ENCODE measurements at regions not wholly inside any gene's neighbourhood (a gene's known extent, or its start where the extent isn't known, plus 50 kb on each side); places are given as distances from the start of the nearest gene placed in this dataset.

DNA sequence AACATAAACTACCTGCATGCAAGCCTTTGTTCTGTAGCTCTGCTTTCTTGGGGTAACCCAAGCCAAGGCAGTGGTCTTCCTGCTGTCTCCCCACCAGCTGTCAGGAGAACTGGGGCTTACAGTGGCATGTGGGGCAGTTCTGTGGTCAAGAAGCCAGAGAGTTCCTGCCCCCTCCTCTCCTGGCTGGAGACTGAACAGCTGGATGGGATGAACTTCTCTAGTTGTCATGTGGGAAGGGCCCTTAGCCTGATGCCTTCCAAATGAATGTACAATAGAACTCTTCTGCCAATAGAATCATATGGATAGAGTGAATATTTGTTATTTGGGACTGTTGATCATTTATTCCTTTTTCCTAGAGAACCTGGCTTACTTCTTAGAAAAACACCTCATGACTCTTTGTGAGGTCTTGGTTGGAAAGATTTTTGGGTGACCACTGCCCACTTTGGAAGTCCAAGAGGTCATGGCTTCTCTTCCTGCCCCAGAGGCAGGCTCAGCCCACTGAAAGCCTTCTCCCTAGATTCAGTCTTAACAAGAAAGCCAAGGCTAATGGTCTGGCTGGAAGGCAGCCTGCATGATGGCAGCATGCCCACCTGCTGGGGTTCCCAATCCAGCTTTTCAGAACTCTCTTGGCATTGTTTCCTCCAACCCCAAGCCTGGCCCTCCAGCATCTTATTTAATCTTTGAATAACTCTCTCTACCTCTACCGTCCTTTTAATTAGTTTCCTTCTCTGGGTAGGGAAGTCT, 462.9 kb upstream of the PROK2 start:
- DNase-seq = no peak

DNA sequence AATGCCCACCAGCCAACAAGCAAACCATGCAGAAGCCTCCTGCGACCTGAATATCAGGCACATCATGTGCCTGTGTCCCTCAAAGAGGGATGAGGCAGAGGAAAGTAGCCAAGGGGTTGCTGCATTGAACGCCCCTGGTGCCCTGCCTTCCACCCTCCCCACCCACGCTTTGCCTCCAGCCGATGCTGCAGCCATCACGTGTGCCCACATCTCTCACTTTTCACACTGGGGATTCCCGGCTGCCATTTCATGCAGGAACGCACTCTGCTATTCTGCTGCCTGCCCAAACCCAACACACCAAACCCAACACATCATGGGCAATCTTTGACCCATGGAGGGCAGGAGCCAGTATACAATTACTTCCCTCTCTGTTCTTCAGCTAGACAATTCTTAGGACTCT, 462.2 kb upstream of the PROK2 start:
- DNase-seq = no peak

DNA sequence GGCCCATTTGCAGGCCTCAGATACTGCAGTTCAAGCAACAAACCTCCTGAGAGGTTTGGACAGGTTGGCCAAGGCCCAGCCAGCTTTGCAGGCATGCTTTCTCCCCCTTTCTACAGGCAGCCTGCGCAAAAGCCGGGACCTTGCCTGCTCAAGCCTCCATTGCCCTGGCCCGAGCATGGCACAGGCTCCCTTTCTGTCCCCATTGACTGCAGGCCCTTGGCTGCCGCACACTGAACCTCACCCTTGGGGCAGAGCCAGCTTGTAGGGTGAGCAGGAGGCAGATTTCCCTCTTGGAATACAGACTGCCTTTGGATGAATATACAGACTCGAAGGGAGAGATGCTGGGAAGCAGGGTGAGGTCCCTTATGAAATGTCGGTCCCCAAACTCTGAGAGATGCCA, 461.7 kb upstream of the PROK2 start:
- DNase-seq = no peak

DNA sequence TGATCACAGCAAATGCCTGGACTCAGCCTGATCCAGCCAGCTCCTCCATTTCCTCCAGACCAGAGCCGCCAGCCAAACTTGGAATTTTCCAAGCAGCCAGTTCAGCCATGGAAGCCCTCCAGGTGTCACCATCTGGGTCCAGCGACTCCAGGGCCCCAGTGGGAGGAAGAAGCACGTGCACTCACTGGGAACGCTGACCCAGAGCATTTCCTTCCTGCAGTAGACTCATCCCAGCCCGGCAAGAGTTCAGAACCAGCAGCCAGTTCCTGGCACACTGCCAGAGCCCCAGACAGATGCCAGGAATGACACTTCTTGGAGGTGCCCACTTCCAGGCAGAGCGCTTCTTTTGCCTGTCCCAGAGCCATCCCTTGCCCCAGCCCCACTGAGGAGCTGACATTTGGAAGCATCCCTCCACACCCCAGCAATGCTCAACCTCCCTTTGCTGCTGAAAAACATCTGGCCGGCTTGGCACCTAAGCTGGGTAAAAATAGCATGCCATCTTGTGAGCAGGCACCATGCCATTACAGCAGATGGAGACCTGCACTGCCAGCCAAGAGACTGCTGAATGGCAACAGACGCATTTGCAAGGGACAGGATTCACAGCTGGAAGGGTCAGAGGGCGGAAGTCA, 460.3 kb upstream of the PROK2 start:
- no peak for DNase-seq

DNA sequence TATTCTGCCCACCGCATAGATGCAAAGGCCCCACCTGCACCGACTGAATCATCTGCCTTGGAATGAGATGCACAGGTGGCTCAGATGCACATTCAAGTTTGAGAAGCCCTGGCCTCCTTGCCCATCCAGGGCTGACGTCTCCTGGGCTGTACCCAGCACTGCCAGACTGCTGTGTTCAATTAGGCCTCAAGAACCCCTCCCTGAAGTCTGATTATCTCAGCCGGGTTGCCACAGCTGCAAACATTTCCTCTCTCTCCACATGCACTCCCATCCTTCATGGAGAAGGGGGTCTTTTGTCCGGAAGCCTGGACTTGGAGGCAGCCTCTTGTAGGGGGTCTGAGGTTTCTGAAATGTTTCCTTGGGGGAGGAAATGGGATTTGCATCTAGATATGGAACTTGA, 459.4 kb upstream of the PROK2 start:
- no peak for DNase-seq

DNA sequence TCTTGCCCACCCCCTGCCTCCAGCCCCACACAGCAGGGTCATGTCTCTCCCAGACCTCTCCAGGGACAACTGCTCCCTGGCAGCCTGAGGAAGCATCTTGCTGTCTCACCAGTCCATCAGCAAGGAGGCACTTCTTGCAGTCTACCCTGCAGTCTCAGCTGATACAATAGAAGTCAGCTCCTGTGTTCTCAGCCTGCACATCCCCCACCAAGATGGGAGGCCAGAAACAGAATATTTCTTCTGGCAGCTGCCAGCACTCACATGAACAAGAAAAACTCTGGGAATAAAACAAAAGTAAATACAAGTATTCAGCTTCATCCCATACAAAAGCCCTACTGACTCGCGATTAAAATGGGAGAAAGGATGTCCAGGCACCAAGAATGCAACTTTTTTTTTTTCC, 457.4 kb upstream of the PROK2 start:
- DNase-seq = no peak

DNA sequence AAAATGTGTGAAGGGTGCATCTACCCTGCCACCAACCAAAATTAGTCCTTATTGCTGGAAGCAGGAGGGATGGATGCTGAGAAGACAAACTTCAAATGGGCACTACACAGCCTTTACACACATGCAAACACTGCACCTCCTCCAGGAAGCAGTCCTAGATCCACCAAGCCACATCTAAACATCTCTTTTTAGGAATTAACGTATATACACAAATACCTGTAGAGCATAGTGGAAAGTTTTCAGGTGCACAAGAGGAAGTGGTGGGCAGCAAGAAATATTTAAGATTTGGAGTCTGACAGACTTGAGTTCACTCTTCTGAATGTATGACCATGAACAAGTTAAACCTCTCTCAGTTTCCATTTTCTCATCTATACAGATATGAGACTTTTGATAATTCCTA, 456.6 kb upstream of the PROK2 start:
- DNase-seq = no peak

DNA sequence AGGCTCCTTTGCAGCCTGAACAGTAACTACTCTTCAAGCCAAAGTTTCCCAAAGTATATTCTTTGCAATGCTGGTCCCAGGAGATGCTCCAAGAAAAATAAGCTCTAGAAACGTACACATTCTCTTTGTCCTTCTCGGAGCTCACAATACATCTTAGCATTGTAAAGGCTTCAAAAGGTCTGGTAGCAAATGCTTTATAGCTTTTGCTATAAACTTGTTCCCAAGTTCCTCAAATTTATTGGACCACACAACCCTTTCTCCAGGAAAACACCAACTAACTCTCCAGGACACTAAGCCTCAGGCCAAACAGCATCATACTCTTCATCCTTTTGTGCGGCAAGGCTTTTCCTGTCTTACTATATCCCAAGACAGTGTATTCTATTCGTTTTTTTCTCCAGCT, 455.6 kb upstream of the PROK2 start:
- DNase-seq = no peak

DNA sequence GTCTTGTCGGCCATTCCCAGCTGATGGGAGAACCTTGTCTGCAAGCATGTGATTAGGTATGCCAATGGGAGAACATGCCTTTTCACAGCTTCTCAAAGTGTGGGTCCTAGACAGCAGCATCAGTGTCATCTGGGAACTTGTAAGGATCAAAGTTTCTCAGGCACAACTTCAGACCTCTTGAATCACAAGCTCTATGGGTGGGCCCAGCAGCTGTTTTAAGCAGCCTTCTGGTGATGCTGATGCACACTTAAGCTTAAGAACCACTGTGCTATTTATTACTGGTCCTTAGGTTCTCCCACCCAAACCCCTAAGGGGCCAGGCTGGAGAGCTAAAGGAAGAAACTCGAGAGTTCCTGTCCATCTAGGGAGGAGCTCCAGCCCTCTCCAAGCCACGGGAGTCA, 453.9 kb upstream of the PROK2 start:
- no peak for DNase-seq

DNA sequence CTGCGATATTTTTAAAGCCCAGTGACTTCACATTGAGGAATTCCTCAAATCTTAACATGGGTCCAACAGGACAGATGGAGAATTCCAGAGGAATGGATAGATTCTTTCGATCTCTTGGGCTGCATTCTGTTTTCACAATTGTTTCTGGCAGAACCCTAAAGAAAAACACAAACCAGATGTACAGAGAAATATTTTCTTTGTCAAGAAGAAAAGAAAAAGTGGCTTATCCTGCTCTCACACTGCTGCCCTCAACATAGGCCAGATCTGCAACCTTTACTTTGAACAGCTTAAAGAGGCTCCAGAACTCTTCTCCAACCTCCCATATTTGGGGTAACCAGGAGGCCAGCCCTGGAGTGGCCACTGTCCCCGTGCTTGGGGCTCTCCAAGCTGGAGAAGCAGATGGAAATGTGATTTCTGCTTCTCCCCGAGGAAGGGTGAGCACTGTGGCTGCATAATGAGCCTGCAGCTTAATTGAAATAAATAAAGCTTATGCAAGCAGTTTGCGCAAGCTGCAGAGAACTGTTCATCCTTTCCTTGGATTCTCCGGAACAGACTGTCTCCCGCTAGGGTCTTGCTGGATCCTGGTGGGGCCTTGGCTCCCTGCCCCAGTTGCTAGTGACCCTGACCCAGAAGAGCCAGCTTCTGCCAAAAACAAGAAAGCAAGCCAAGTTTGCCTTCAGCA, 453.2 kb upstream of the PROK2 start:
- DNase-seq = peak; percentile 76

DNA sequence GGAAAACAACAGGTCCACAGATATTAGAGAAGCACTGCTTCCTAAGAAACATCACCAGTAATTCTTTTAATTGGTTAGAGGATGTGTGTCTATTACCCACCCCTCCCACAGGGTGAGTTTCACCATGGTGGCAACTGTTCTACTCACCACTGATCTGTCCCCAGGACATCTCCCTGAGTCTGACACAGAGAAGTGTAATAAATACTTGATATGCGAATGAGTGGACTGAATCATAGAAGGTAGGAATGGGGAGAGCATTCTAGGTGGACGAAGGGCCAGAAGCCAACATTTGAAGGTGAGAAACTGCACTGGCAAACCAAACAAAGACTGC, 452.7 kb upstream of the PROK2 start:
- no peak for DNase-seq

DNA sequence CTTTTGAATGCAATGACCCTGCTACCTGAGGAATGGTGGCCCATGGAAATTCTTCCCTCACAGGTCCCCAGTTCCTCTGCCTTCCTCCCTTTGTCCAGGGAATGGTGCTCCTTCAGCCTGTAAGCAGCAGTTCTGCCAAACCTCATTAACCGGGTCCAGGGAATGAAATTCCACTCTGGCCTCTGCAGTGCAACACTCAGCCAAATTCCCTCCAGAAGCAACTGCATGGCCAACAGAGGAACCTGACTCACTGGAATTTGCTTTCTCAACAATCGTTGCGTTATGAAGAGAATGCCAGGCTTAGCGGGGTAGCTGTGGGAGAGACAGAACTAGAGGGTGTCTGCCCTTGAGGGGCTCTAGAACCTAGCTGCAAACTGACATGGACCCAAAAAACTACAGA, 449.4 kb upstream of the PROK2 start:
- peak; percentile 73 for DNase-seq

DNA sequence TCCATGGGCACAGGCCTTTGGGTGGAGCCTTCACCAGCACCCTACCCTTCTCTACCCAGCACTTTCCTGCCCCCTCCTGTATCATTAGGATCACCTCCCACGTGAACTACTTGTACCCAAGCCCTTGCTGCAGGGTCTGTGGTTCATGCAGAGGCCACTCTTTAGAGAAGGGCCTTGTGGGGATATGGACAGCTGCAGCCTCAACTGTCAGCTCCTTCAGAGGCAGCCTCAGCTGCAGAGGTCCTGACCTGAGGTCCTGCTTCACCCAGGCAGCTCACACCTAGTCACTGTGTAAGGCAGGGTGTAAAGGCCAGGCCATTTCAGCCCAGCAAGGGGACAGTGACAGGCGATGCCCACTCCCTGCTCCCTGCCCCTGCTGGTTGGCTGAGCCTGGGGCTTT, 448.6 kb upstream of the PROK2 start:
- DNase-seq = no peak

DNA sequence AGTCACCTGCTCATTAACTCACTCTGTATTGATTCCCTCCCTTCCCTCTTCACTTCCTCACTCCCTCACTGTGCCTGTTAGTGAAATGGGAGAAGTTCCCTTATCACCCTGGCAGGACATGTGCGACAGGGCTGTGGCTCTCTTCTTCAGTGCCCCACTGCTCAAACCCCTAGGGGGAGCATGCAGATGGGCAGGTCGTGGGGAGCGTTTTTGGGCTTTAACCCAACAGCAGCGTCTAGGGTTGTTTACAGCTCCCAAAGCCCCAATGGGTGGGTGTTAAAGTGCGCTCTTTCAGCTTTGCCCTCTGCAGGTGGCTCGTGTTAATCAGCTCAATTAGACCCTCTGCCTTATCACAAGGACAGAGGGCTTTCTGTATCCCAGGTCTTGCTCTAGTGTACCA, 447.8 kb upstream of the PROK2 start:
- no peak for DNase-seq

DNA sequence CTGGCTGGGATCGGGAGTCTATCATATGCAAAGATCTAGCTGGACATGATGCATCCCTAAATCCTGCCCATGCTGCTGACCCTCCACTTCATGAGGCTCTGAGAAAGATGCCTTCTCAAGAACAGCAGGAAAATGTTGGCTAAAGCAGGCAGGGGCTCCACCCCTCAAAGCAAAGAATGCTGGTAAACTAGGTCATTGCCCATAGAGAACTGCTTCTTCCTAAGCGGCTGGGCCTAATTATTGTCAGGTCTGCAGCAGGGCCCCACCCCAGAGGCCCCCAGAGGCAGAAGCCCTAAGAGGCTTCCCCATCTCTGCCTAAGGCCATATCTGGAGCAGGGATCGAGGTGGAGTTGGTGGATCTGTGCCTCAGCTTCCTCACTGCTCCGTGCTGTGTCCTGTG, 447.4 kb upstream of the PROK2 start:
- no peak for DNase-seq

DNA sequence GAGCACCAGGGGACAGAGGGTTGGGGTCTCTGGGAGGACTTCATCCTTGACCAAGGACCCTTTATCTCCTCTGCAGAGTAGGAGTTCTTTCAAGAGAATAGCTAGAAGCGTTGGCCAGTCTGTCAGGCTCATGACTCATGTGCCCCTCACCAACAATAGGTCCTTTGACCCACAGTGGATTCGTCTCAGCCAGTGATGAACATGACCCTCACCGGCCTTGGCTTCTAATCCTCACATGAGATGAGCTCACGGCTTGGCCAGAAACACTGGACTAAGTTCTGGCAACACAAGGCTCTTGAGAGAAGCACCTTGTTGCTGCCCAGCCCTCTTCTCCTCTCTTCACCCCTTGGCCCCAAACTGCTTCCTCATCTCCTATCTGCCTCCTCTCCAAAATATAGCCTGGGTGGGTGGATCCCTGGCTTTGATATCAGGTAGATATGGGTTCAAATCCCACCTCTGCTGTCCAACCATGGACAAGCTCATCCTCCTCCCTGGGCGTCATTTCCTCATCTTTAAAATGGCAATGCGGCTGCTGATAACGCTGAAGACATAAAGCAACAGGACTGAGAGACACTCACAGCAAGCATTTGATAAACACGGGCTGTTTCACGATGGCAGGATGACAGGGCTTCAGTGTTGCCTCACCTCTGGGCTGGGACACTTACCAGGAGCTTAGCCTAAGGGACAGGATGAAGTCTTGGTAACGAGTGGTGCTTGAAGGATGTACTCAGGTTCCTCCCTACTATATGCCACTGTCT, 446.7 kb upstream of the PROK2 start:
- DNase-seq = no peak

DNA sequence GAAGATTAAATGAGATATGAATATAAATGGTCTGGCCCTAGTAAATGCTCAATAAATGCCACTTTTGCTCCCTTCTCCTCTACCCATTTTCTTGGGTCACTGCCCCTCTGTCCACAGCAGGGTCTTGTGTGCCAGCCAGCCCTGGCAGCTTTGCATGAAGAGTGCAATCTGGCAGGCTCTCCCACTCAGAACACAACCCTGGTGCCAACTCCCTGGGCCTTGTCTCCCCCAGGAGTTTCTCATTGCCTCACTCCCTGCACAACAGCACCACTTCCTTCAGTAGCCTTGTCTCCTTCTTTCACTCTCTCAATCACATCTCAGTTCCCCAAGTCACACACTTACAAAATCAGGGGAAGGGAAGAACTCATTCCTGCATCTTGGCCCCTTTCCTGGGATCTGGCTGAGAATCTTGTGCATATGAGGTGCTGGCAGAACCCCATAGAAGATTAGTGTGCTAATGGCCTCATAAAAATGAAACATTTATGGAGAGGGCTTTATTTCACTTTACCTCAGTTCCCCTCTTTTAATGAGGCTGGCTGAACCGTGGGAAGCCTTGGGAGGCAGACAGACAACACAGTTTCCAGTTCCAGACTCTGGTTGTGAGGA, 445.9 kb upstream of the PROK2 start:
- DNase-seq = peak; percentile 37

DNA sequence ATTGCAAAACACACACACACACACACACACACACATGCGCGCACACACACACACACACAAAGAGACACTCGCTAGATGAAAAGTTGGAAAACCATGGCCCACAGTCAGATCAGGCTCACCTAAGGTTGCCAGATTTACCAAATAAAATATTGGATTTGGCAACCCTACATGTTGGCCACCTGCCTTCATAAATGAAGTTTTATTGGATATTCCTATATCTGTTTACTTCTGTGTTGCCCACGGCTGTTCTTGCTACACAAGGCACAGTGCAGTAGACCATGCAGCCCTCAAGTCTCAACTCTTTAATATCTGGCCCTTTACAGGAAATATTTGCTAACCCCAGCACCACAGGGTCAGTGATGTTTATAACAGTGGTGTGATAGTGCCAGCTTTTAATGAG, 445.0 kb upstream of the PROK2 start:
- no peak for DNase-seq

DNA sequence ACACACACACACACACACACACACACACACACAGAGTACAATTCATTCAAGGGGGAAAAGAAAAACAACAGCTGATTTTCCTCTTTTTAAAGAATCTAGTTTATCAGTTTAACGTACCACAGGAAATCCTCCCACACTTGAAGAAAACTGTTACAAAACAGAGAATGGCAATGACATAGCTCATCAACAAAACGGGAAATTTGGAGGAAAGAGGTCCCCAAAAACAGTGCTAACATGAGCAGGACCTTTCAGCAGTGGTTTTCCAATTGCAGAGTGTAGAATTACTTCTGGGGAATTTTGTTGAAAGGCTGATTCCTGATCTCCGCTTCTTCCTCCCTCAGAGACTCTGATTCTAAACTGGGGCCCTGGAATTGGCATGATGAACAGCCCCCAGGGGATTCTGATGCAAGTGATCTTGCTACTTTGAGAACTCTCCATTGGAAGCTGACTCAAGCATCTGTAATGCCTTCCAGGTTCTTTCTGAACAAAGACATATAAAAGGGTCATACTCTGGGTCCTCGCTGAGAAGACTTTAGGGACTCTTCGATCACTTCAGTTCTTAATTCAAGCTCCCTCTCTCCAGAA, 442.6 kb upstream of the PROK2 start:
- peak; percentile 72 for DNase-seq

DNA sequence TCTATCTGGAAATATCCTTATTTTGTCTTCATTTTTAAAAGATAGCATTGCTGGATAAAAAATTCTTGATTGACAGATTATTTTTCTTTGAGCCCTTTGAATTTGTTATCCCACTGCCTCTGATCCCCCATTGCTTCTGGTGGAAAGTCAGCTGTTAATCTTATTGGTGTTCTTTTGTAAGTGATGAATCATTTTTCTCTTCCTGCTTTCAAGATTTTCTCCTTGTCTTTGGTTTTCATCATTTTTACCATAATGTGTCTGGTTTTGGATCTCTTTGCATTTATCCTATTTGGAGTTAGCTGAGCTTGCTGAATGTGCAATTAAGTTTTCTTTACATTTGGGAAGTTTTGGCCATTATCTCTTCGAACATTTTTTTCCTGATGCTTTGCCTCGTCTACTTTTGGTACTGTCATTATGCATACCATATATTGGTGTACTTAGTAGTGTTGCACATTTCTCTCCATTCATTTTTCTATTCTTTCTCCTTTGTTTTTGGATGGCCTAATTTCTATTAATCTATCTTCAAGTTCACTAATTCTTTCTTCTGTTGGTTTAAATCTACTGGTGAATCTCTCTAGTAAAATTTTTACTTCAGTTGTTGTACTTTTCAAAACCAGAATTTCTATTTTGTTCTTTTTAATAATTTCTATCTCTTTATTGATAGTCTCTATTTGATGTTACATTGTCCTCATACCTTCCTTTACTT, 440.0 kb upstream of the PROK2 start:
- DNase-seq = no peak

DNA sequence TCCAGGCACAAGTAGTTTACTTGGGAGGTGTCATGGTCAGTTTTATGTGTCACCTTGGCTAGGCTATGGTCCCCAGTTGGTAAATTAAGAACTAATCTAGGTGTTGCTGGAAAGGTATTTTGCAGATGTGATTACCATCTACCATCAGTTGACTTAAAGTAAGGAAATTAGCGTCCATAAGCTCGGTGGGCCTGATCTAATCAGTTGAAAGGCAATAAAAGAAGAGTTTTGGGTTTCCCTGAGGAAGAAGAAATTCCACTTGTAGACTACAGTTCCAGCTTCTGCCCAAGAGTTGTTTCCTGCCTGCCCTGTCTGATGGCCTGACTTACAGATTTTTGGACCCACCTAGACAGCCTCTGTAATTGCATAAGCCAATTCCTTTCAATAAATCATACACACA, 438.7 kb upstream of the PROK2 start:
- no peak for DNase-seq

DNA sequence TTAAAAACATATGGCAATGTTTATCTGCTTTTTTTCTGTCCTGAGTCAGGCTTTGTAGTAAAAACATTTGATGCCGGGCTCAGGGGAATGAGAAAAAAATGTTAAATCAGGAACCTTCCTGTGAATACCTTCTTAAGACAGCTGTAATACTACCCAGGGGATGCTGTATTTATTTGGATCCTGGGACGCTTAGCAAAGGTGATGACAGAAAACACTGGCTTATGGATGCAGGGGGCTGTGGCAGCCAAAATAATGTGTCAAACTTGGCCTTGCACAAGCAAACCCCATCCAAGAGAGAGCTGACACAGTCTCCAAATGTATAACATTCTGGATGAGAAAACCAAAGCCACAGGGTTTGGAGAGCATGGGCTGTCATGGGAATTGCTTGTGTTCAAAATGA, 438.2 kb upstream of the PROK2 start:
- DNase-seq = peak; percentile 88
